ENCODE measurements at regions not wholly inside any gene's neighbourhood (a gene's known extent, or its start where the extent isn't known, plus 50 kb on each side); places are given as distances from the start of the nearest gene placed in this dataset.

GRCh38 chr2:194363295-194363694 is 1293.7 kb upstream of the SLC39A10 start:
- H3K36me3 ChIP-seq (ENCODE audit: insufficient read depth, low read length), result no peaks in the 10 kb centered on the region
- H2AFZ ChIP-seq (ENCODE audit: low read length), result no peak overlapping the region
- TF ChIP-seq CTCF (IDR thresholded peaks at IDR 0.05; ENCODE audit: extremely low read depth, low read depth, low read length), result no peak
- H3K79me2 ChIP-seq (ENCODE audit: insufficient read depth, low read length), result no peaks in the 10 kb centered on the region
- H4K20me1 ChIP-seq (ENCODE audit: insufficient read depth, low read length), result no peaks in the 10 kb centered on the region
- no peak overlapping the region for H3K4me2 ChIP-seq (ENCODE audit: insufficient read depth, low read length)
- no peaks in the 10 kb centered on the region for H3K27me3 ChIP-seq (ENCODE audit: insufficient read depth, low read length)
- no peaks in the 10 kb centered on the region for H3K4me1 ChIP-seq (ENCODE audit: insufficient read depth, low read length)
- no peak overlapping the region for H3K27ac ChIP-seq (ENCODE audit: low read depth, low read length)
- DNase-seq (ENCODE audit: insufficient read length, low spot score, missing footprints), result no peak
- peaks cover 2% of the 10 kb centered on the region for H3K9me3 ChIP-seq (ENCODE audit: low read depth, low read length)
- H3K4me3 ChIP-seq (ENCODE audit: insufficient read depth, low read length), result no peak overlapping the region

- no peaks in the 10 kb centered on the region for H3K27me3 ChIP-seq (ENCODE audit: insufficient read depth, low read length)
- no peak for DNase-seq (ENCODE audit: insufficient read length, low spot score, missing footprints)
- no peaks in the 10 kb centered on the region for H3K4me1 ChIP-seq (ENCODE audit: insufficient read depth, low read length)
- H3K4me3 ChIP-seq (ENCODE audit: insufficient read depth, low read length), result no peak overlapping the region
- no peak overlapping the region for H2AFZ ChIP-seq (ENCODE audit: low read length)
- H3K79me2 ChIP-seq (ENCODE audit: insufficient read depth, low read length), result no peaks in the 10 kb centered on the region
- no peak for TF ChIP-seq CTCF (IDR thresholded peaks at IDR 0.05; ENCODE audit: extremely low read depth, low read depth, low read length)
- no peaks in the 10 kb centered on the region for H3K36me3 ChIP-seq (ENCODE audit: insufficient read depth, low read length)
- H3K4me2 ChIP-seq (ENCODE audit: insufficient read depth, low read length), result no peak overlapping the region
- H4K20me1 ChIP-seq (ENCODE audit: insufficient read depth, low read length), result no peaks in the 10 kb centered on the region
- no peaks in the 10 kb centered on the region for H3K9me3 ChIP-seq (ENCODE audit: low read depth, low read length)
- no peak overlapping the region for H3K27ac ChIP-seq (ENCODE audit: low read depth, low read length)
Measured at GRCh38 chr2:194352505-194352904, 1304.5 kb upstream of the SLC39A10 start.

- no peak for DNase-seq (ENCODE audit: insufficient read length, low spot score, missing footprints)
- H3K27me3 ChIP-seq (ENCODE audit: insufficient read depth, low read length), result no peaks in the 10 kb centered on the region
- no peaks in the 10 kb centered on the region for H3K79me2 ChIP-seq (ENCODE audit: insufficient read depth, low read length)
- no peak overlapping the region for H3K27ac ChIP-seq (ENCODE audit: low read depth, low read length)
- H3K4me2 ChIP-seq (ENCODE audit: insufficient read depth, low read length), result no peak overlapping the region
- H3K36me3 ChIP-seq (ENCODE audit: insufficient read depth, low read length), result no peaks in the 10 kb centered on the region
- TF ChIP-seq CTCF (IDR thresholded peaks at IDR 0.05; ENCODE audit: extremely low read depth, low read depth, low read length), result no peak
- no peak overlapping the region for H2AFZ ChIP-seq (ENCODE audit: low read length)
- no peaks in the 10 kb centered on the region for H3K9me3 ChIP-seq (ENCODE audit: low read depth, low read length)
- no peak overlapping the region for H3K4me3 ChIP-seq (ENCODE audit: insufficient read depth, low read length)
- H4K20me1 ChIP-seq (ENCODE audit: insufficient read depth, low read length), result no peaks in the 10 kb centered on the region
- H3K4me1 ChIP-seq (ENCODE audit: insufficient read depth, low read length), result no peaks in the 10 kb centered on the region
Measured at GRCh38 chr2:194346193-194346592, 1310.8 kb upstream of the SLC39A10 start.

GRCh38 chr2:194345347-194345746 is 1311.7 kb upstream of the SLC39A10 start:
- Histone ChIP-seq H3K4me1 (ENCODE audit: insufficient read depth, low read length) (no peaks in the 10 kb centered on the region), H2AFZ (ENCODE audit: low read length) (no peak overlapping the region), H4K20me1 (ENCODE audit: insufficient read depth, low read length) (no peaks in the 10 kb centered on the region), H3K4me2 (ENCODE audit: insufficient read depth, low read length) (no peak overlapping the region), H3K27ac (ENCODE audit: low read depth, low read length) (no peak overlapping the region), H3K9me3 (ENCODE audit: low read depth, low read length) (no peaks in the 10 kb centered on the region), H3K27me3 (ENCODE audit: insufficient read depth, low read length) (no peaks in the 10 kb centered on the region), H3K79me2 (ENCODE audit: insufficient read depth, low read length) (no peaks in the 10 kb centered on the region), H3K36me3 (ENCODE audit: insufficient read depth, low read length) (no peaks in the 10 kb centered on the region), H3K4me3 (ENCODE audit: insufficient read depth, low read length) (no peak overlapping the region)
- no peak for DNase-seq (ENCODE audit: insufficient read length, low spot score, missing footprints)
- no peak for TF ChIP-seq CTCF (IDR thresholded peaks at IDR 0.05; ENCODE audit: extremely low read depth, low read depth, low read length)

Measured in osteoblast (primary cell).